ENCODE measurements at regions not wholly inside any gene's neighbourhood (a gene's known extent, or its start where the extent isn't known, plus 50 kb on each side); places are given as distances from the start of the nearest gene placed in this dataset.

GRCh38 chr2:198700319-198700718 is 757.4 kb downstream of the SATB2 start:
- Histone ChIP-seq H3K36me3 (ENCODE audit: insufficient read depth, low read length) (no peaks in the 10 kb centered on the region), H3K9ac (ENCODE audit: low read length) (no peak overlapping the region), H3K27ac (ENCODE audit: low read depth, low read length) (no peak overlapping the region), H3K4me3 (ENCODE audit: insufficient read depth, low read depth, low read length) (no peak overlapping the region), H2AFZ (ENCODE audit: low read depth, low read length) (no peak overlapping the region), H3K79me2 (ENCODE audit: insufficient read depth, low read length) (no peaks in the 10 kb centered on the region), H3K9me3 (ENCODE audit: insufficient read depth, low read depth, low read length) (no peaks in the 10 kb centered on the region), H3K4me1 (ENCODE audit: insufficient read depth, low read length) (no peaks in the 10 kb centered on the region), H3K4me2 (ENCODE audit: low read length) (no peak overlapping the region), H4K20me1 (ENCODE audit: insufficient read depth, low read length) (no peaks in the 10 kb centered on the region), H3K27me3 (ENCODE audit: insufficient read depth, low read length) (no peaks in the 10 kb centered on the region)
- Mint-ChIP-seq H3K27ac (ENCODE audit: unreplicated experiment) (no peak overlapping the region), H3K27me3 (ENCODE audit: low read depth, unreplicated experiment) (peaks cover 2% of the 10 kb centered on the region), H3K4me1 (ENCODE audit: low read depth, unreplicated experiment) (no peaks in the 10 kb centered on the region), H3K9me3 (ENCODE audit: unreplicated experiment) (no peaks in the 10 kb centered on the region), H3K4me3 (ENCODE audit: unreplicated experiment) (no peak overlapping the region), H3K36me3 (ENCODE audit: low read depth, unreplicated experiment) (no peaks in the 10 kb centered on the region)
- TF ChIP-seq EZH2 (IDR thresholded peaks at IDR 0.05; ENCODE audit: insufficient read depth, low read length) (no peak), CTCF (IDR thresholded peaks at IDR 0.05; ENCODE audit: insufficient read depth, low read depth, low read length) (no peak)
- DNase-seq (ENCODE audit: low read depth) (no peak), FAIRE-seq (no peak)

- Histone ChIP-seq H3K4me1 (ENCODE audit: insufficient read depth, low read length) (no peaks in the 10 kb centered on the region), H3K27me3 (ENCODE audit: insufficient read depth, low read length) (no peaks in the 10 kb centered on the region), H4K20me1 (ENCODE audit: insufficient read depth, low read length) (no peaks in the 10 kb centered on the region), H3K27ac (ENCODE audit: low read depth, low read length) (no peak overlapping the region), H3K9ac (ENCODE audit: low read length) (no peak overlapping the region), H3K36me3 (ENCODE audit: insufficient read depth, low read length) (no peaks in the 10 kb centered on the region), H2AFZ (ENCODE audit: low read depth, low read length) (no peak overlapping the region), H3K79me2 (ENCODE audit: insufficient read depth, low read length) (no peaks in the 10 kb centered on the region), H3K4me3 (ENCODE audit: insufficient read depth, low read depth, low read length) (no peak overlapping the region), H3K9me3 (ENCODE audit: insufficient read depth, low read depth, low read length) (no peaks in the 10 kb centered on the region), H3K4me2 (ENCODE audit: low read length) (no peak overlapping the region)
- FAIRE-seq = no peak
- no peak for DNase-seq (ENCODE audit: low read depth)
- Mint-ChIP-seq H3K27me3 (ENCODE audit: low read depth, unreplicated experiment) (peaks cover 2% of the 10 kb centered on the region), H3K4me1 (ENCODE audit: low read depth, unreplicated experiment) (no peaks in the 10 kb centered on the region), H3K4me3 (ENCODE audit: unreplicated experiment) (no peak overlapping the region), H3K27ac (ENCODE audit: unreplicated experiment) (no peak overlapping the region), H3K9me3 (ENCODE audit: unreplicated experiment) (no peaks in the 10 kb centered on the region), H3K36me3 (ENCODE audit: low read depth, unreplicated experiment) (no peaks in the 10 kb centered on the region)
- no peak for TF ChIP-seq CTCF (IDR thresholded peaks at IDR 0.05; ENCODE audit: insufficient read depth, low read depth, low read length)
- TF ChIP-seq EZH2 (IDR thresholded peaks at IDR 0.05; ENCODE audit: insufficient read depth, low read length) = no peak
Measured at GRCh38 chr2:198698230-198698629, 759.5 kb downstream of the SATB2 start.

- Histone ChIP-seq H3K27ac (ENCODE audit: low read depth, low read length) (no peak overlapping the region), H3K9me3 (ENCODE audit: insufficient read depth, low read depth, low read length) (no peaks in the 10 kb centered on the region), H3K4me2 (ENCODE audit: low read length) (no peak overlapping the region), H3K4me3 (ENCODE audit: insufficient read depth, low read depth, low read length) (no peak overlapping the region), H3K79me2 (ENCODE audit: insufficient read depth, low read length) (no peaks in the 10 kb centered on the region), H3K4me1 (ENCODE audit: insufficient read depth, low read length) (no peaks in the 10 kb centered on the region), H2AFZ (ENCODE audit: low read depth, low read length) (no peak overlapping the region), H4K20me1 (ENCODE audit: insufficient read depth, low read length) (no peaks in the 10 kb centered on the region), H3K27me3 (ENCODE audit: insufficient read depth, low read length) (no peaks in the 10 kb centered on the region), H3K9ac (ENCODE audit: low read length) (no peak overlapping the region), H3K36me3 (ENCODE audit: insufficient read depth, low read length) (no peaks in the 10 kb centered on the region)
- DNase-seq (ENCODE audit: low read depth) (no peak), FAIRE-seq (no peak)
- no peak for TF ChIP-seq EZH2 (IDR thresholded peaks at IDR 0.05; ENCODE audit: insufficient read depth, low read length)
- TF ChIP-seq CTCF (IDR thresholded peaks at IDR 0.05; ENCODE audit: insufficient read depth, low read depth, low read length) = no peak
- Mint-ChIP-seq H3K27me3 (ENCODE audit: low read depth, unreplicated experiment) (peaks cover 2% of the 10 kb centered on the region), H3K9me3 (ENCODE audit: unreplicated experiment) (no peaks in the 10 kb centered on the region), H3K27ac (ENCODE audit: unreplicated experiment) (no peak overlapping the region), H3K4me1 (ENCODE audit: low read depth, unreplicated experiment) (no peaks in the 10 kb centered on the region), H3K4me3 (ENCODE audit: unreplicated experiment) (no peak overlapping the region), H3K36me3 (ENCODE audit: low read depth, unreplicated experiment) (no peaks in the 10 kb centered on the region)
Measured at GRCh38 chr2:198697794-198698193, 759.9 kb downstream of the SATB2 start.
